NCI-H2081 (cell line): ENCODE measurements at regions not wholly inside any gene's neighbourhood (a gene's known extent, or its start where the extent isn't known, plus 50 kb on each side); places are given as distances from the start of the nearest gene placed in this dataset.
A peak's percentile ranks its signal among the peaks of the same experiment; 100 is the strongest.

Experiments
- DNase-seq, 2 experiments: peaks; one replicate each; lab custom pipeline; 2025; lab: John Stamatoyannopoulos, UW

GRCh38 chr11:45518141-45518832 lies 147.1 kb downstream of the CHST1 start:
- DNase-seq, result no peak

DNA sequence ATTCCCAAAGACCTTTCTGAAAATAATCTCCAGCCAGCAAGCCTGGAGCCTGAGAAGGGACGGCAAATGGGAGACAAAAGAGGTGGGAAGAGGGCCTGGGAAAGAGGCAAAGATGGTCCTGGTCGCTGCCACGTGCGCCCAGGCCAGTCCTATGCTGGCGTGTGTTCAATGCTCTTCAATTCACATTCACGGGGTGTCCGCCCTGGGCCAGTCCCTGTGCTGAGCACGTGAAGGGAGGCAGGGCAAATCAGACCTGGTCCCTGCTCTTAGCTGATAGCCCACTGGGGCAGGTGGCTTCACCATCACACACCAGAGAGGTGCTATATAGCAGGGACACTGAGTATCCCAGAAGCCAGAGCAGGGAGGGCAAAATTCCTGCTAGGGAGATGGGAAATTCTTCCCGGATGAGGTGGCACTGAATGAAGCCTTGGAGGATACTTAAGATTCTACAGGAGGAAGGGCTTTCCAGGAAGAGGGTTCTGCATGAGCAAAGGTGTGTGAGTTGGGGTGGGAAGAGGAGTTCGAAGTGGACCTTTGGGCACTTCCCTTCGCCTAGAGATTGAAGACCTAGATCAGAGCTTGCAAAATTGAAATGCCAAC lies 148.2 kb downstream of the CHST1 start:
- no peak for DNase-seq

DNA sequence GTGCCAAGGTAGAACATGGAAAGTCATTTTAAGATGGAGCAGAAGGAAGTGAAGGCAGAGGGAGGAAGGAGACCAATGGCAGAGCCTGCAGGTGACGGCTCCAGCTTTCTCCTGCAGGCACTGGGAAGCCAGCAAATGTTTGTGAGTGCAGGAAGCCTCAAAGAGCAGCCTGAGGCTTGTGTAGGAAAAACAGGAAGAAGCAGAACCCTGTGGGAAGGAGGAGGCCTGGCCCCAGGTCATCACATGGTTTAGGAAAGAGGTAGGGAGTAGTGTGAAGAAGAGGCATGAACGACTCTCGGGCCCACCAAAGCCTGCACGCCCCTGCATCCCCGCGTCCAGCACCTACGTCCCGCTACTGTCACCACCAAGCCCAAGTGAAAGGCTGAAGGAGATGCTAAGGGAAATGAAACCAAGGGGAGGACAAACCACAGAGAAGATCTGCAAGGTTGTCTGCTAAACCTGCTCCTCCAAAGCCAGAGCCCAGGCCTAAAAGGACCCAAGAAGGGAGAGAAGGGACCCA lies 151.5 kb downstream of the CHST1 start:
- no peak for DNase-seq

DNA sequence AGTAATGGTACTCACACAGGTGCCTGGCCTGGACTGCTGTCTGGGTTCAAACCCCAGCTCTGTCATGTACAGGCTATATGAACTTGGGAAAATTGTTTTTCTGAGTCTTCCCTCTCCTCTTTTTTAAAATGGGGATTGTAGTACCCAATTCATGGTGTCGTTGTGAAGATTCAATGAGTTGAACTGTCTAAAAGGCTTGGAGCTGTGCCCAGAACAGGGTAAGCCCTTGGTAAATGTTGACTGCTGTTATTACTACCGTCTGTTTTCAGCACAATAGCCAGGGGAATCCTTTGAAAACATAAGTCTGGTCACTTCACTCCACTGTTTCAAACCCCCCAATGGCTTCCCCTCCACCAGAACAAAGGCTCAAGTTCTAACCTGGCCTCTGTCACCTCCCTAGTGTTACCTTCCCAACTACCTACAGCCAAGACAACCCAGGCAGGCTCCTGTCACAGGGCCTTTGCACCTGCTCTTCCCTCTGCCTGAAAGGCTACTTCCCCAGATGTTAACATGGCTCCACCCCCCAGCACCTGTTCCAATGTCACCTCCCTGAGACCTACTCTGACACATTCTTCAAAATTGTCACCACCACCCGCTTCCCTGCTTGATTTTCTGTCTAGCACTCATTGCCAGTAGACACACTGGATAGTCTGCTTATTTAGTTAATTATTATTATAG lies 152.8 kb downstream of the CHST1 start:
- DNase-seq, result peak; percentile 19 to 36

DNA sequence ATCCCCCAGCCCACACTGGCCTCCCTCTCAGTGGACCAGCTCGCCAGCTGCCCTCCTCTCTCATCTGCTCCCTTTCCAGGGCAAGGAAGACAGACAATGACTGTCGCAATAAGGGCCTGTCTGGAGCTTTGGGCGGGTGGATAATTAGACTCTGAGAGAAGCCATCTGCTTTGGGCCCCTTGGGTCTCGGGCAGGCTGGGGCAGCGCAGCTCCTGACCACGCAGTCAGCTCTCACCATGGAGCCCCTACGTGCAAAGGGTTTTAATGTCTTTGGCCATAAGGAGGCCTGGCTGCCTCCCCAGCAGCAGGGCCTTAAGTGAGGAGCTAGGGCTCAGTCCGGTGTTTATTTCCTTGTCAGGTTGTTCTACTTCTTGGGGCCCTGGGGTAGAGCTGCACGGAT lies 153.9 kb downstream of the CHST1 start:
- DNase-seq, result no peak

- no peak for DNase-seq
These were observed 157.5 kb downstream of the CHST1 start for GRCh38 chr11:45507916-45508315.

DNA sequence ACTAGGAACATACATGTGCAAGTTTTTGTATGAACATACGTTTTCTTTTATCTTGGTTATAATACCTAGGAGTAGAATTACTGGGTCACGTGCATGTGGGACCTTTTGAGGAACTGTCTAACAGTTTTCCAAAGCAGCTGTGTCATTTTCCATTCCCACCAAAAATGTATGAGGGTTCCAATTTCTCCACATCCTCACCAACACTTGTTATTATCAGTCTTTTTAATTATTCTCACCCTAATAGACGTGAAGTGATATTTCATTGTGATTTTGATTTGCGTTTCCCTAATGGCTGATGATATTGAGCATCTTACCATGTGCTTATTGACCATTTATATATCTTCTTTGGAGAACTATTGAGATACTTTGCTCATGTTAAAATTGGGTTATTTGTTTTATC lies 162.1 kb downstream of the CHST1 start:
- no peak for DNase-seq

DNA sequence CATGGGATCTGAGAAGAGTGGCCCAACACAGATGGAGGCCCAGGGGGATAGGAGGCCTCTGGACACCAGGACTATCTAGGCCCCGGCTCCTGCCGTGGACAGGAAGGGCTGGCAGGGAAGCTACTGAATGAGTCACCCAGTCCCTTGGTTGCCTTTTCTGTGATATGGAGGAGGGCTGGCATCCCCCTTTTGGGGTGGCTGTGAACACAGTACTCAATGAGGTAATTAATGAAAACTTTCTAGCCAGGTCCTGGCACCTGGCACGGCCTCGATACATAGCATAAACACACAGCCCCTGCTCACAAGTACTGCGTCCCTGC lies 163.2 kb downstream of the CHST1 start:
- DNase-seq, result no peak

GRCh38 chr11:45501392-45502225 lies 163.8 kb downstream of the CHST1 start:
- DNase-seq, result no peak

- DNase-seq, result no peak
These were observed 165.0 kb downstream of the CHST1 start for GRCh38 chr11:45500451-45500850.

GRCh38 chr11:45494738-45495137 lies 170.7 kb downstream of the CHST1 start:
- DNase-seq, result no peak

DNA sequence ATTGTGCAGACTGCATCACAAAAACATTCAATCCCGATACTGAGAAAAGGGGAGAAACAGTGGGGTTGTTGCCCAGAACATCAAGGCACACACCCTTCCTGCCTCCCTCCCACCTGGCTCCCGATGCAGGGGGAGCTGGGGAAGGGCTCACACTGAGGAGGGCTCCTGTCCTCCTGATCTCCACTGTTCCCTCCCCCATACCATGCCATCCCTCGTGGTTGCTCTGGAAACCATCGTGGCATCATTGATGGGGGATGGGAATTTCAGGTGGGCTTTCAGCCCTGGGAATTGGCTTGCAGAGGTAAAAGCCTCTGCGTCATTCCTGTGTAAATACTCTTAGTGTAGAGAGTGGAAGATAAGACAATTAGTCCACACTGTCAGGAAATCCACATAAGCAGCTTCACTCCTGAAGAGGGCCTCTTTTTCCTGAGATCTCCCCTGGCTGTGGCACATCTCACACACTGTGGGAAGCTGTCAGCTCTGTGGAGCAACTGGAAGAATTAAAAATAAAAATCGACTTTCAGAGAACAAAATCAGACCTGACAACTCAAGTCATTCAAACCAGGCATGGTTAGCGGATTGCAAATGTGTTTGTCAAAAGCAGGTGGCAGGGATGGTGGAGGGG lies 176.0 kb downstream of the CHST1 start:
- DNase-seq, result no peak

DNA sequence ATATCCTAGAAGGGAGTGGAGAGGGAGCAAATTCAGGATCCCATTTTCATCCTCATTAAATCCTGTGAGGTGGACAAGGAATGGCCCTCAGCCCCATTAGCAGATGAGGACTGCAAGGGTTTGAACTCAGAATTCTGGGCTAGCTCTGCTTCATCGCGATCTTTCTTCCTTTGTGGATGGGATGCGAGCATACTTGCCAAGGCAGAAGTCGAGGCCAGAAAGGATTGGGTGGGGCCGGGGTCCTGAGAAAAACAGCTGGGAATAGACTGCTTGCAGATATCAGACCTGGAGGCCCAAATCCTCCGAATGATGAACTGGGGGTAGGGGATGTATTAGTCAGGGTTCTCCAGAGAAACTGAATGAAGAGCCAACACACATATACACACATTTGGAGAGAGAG lies 179.0 kb downstream of the CHST1 start:
- DNase-seq, result no peak

GRCh38 chr11:45485070-45485707 lies 180.2 kb downstream of the CHST1 start:
- no peak for DNase-seq

GRCh38 chr11:45484326-45484883 lies 181.0 kb downstream of the CHST1 start:
- DNase-seq, result no peak

DNA sequence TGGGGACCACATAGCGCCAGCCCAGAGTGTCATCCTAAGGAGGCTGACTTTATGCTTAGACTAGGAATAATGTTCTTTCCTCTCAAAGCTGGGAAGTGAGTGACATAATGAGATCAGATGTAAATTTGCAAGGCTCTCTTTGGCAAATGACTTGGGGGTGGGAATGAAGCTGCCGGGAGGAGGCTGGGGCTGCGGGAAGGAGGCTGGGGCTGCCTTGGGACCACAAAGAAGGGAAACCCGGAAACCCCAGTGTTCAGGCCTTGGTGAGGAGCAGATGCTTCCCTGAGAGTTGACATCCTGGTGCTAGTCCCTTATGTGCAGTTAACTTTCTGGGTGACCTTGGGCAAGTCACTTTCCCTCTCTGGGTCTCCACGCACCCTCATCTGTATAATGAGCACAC lies 182.0 kb downstream of the CHST1 start:
- no peak for DNase-seq

GRCh38 chr11:45482331-45482730 lies 183.1 kb downstream of the CHST1 start:
- no peak for DNase-seq

DNA sequence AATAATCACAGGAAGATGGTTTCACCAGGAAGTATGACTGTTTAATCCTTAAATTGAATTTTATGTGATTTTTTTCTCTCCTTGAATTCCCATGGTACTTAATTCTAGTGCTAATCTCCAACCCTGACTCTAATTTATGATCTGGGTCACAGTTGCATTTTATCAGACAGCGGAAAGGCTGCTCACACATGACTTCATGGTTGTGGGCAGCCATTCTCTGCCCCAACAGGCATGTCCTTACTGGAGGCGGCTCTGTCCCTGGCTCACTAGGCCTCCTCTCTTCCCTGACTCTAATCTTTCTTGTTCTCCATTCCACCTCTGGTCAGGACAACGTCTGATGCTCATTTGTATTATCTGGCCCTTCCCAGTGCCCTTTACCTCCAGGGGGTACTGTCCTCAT lies 184.4 kb downstream of the CHST1 start:
- DNase-seq, result no peak

GRCh38 chr11:45477588-45477987 lies 187.8 kb downstream of the CHST1 start:
- DNase-seq, result no peak

GRCh38 chr11:45476126-45476525 lies 189.3 kb downstream of the CHST1 start:
- DNase-seq, result no peak

DNA sequence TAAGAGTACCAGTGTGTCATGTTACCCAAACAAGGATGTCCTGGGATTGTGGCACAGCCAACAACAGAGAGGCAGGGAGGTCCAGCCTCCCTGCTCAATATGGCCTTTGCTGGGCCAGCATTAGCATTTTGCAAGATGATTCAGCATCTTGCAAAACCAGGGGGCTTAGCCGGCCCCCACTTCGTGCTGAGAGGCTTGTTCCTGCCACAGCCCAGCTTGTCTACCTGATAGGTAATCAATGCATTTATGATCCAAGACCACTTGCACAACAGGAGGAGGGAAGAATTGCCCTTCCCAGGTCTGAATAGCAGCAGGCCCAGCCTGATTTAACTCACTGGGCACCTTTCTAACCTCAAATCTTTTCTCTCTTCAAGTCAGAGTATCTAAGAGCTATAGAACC lies 189.0 kb upstream of the SYT13 start:
- no peak for DNase-seq
